WI38 (cell line): ENCODE measurements at regions not wholly inside any gene's neighbourhood (a gene's known extent, or its start where the extent isn't known, plus 50 kb on each side); places are given as distances from the start of the nearest gene placed in this dataset.

Experiments
- H3K4me3 ChIP-seq: 2 replicates; pipeline ENCODE4 v1.5.1; 2011; ENCODE audit warnings: low read depth, mild to moderate bottlenecking, control low read depth, low read length
- TF ChIP-seq, protein P1 (sequence below): IDR thresholded peaks from 2 replicates; pipeline ENCODE4 v1.5.1; 2012; ENCODE audit warnings: low read depth, mild to moderate bottlenecking, control low read depth, low read length

DNA sequence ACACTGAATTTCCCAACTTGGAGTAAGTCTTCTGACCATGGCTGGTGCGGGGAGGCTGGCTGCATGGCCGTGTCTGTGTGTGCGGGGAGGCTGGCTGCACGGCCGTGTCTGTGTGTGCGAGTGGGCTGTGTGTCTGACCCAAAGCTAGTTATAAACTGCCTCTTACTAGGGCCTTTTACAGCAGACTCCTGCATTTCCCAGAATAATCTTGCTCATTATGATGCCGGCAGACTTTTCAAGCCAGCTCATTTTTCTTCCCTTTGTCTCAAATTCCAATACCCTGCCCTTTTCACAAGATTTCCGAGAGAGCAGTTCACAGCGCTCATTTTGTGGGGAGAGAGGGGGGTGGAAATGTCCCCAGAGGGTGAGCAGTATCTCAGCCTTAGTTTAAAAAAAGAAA, 470.7 kb upstream of the BRINP1 start:
- TF ChIP-seq, protein P1, sequence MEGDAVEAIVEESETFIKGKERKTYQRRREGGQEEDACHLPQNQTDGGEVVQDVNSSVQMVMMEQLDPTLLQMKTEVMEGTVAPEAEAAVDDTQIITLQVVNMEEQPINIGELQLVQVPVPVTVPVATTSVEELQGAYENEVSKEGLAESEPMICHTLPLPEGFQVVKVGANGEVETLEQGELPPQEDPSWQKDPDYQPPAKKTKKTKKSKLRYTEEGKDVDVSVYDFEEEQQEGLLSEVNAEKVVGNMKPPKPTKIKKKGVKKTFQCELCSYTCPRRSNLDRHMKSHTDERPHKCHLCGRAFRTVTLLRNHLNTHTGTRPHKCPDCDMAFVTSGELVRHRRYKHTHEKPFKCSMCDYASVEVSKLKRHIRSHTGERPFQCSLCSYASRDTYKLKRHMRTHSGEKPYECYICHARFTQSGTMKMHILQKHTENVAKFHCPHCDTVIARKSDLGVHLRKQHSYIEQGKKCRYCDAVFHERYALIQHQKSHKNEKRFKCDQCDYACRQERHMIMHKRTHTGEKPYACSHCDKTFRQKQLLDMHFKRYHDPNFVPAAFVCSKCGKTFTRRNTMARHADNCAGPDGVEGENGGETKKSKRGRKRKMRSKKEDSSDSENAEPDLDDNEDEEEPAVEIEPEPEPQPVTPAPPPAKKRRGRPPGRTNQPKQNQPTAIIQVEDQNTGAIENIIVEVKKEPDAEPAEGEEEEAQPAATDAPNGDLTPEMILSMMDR: no peak
- H3K4me3 ChIP-seq: no peak overlapping the region

DNA sequence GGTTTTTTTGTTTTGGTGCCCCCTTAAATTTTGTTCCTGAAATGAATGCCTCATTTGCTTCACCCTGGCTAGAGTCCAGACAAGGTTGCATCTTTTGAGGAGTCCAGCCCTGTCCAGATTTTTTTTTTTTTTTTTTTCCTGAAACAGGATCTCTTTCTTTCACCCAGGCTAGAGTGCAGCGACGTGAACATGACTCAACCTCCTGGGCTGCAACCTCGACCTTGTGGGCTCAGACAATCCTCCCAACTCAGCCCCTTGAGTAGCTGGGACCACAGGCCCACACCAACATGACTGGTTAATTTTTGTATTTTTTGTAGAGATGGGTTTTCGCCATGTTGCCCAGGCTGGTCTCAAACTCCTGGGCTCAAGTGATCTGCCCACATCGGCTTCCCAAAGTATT, 469.0 kb upstream of the BRINP1 start:
- H3K4me3 ChIP-seq: no peak overlapping the region
- TF ChIP-seq, protein P1: no peak

DNA sequence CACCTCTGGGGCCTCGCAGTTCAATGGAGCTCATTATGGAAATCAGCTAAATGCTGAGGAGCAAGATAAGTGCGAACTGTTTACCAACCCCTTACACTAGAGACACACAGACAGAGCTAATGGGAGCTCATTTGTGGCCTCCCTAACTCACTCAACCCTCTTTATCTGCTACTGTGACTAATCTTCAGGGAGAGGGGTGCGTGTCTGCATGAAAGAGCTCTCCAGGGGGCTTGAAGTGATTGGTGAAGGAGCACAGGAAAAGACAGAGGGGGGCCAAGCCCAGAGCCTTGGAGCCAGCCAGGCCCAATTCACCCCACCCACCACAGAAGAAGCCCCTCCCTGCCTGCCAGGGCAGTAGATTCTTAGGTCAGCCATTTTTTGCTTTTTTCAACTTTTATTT, 466.8 kb upstream of the BRINP1 start:
- TF ChIP-seq, protein P1: no peak
- H3K4me3 ChIP-seq: no peak overlapping the region

DNA sequence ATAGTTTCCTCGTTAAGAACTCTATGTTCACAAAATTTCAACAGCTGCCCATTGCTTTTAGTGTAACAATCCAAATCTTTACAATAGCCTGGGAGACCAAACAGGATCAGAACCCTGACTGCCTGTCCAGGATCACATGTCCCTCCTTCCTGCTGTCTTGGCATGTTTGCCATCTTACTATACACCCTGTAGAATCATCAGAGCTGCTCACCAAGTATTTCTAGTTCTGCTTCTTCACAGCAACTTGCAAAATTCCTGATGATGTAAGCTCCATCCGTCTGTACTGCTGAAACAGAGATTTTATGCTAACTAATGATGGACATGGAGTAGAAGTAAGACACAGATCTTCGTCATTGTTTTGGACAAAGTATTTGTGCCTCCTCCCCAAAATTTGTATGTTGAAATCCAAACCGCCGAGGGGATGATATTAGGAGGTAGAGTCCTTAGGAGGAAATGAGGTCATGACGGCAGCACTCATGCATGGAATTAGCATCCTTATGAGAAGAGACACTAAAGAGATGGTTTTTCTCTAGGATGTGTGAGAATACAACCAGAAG, 464.9 kb upstream of the BRINP1 start:
- TF ChIP-seq, protein P1: no peak
- H3K4me3 ChIP-seq: no peak overlapping the region

DNA sequence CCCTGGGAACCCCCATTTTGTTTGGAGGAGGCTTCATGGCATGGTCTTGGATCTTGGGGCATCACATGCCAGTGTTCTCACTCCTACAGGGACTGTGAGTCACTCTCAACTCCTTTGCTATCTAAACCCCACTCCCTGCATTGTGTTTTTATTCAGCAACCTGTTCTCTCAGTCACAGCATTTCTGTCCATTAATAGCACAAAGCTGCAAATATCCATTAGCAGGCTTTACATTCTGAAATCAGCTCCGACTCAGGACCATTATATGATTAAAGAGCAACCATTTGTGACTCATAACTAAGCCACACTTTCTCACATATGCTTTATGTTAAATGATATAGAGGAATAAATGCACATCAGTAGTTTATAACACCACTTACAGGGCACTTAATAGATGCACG, 462.1 kb upstream of the BRINP1 start:
- TF ChIP-seq, protein P1: no peak
- no peak overlapping the region for H3K4me3 ChIP-seq

DNA sequence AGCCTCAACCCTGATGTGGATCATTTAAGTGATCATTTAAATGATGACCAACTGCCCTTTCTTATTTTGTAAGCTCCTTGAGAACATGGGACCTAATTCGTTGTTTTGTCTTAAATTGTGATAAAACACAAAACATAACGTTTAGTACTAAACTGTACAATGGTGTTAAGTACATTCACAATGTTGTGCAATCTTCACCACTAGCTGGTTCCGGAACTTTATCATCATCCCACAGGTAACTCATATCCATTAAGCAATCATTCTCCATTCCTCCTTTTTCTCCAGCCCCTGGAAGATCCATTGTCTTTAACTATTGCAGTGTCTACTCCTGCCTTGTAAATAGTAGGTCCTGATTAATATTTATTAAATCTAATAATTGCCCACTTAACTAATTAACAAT, 460.5 kb upstream of the BRINP1 start:
- TF ChIP-seq, protein P1: no peak
- H3K4me3 ChIP-seq: no peak overlapping the region

DNA sequence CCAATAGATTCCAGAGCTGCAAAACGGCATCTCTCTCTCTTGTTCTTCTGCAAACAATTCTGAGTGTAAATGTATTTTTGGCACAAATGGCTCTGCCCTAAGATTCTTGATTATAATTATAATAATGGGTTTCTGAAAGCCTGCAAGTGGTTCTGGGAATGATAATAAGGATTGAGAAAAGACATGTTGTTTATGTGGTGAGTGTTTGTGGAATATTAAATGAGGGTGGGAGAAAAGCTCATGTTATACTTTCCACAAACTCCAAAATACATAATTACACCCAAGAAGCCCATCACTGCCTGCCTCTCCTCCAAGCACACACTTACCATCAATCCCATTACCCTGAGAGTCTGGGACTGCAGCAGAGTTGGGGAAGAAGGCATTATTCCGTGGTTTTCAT, 460.0 kb upstream of the BRINP1 start:
- H3K4me3 ChIP-seq: no peak overlapping the region

More for the DNA sequence above, 460.0 kb upstream of the BRINP1 start:
- TF ChIP-seq, protein P1: no peak
